ENCODE measurements at regions not wholly inside any gene's neighbourhood (a gene's known extent, or its start where the extent isn't known, plus 50 kb on each side); places are given as distances from the start of the nearest gene placed in this dataset.

DNA sequence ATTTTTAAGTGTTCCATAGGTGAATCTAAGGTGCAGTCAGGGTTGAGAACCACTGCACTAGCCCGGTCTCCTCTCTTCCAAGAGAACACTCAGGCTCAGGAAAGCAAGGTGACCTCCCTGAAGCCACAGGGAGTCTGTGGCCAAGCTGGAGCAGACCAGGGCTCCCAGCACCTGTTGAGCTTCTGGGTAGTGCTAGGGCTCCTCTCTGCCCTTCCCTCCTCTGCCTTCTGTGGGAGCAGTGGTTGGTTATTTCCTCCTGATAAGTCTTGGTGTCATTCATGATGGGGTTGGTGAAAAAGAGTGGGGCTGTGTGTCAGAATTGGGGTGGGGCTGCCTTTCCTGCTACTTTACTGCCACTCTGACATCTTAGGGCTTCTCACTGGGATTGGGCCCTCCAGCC, 163.1 kb upstream of the UMPS start:
- POLR2A ChIA-PET: no interaction called here
- Histone ChIP-seq H3K27ac (ENCODE audit: low read length) (no peak overlapping the region), H3K4me3 (ENCODE audit: low read depth in 2 of 2, low read length in 2 of 2) (no peak overlapping the region), H3K27me3 (ENCODE audit: control insufficient read depth, insufficient read depth, low read length) (peaks cover 33% of the 10 kb centered on the region), H3K36me3 (ENCODE audit: control insufficient read depth, insufficient read depth, low read length) (no peaks in the 10 kb centered on the region), H3K4me1 (ENCODE audit: control insufficient read depth, insufficient read depth, low read length) (no peaks in the 10 kb centered on the region), H3K9me3 (ENCODE audit: control insufficient read depth, insufficient read depth, low read depth, low read length) (no peaks in the 10 kb centered on the region)
- ATAC-seq (no peak), DNase-seq (ENCODE audit: low read depth, low spot score) (no peak)
- TF ChIP-seq, protein P1, sequence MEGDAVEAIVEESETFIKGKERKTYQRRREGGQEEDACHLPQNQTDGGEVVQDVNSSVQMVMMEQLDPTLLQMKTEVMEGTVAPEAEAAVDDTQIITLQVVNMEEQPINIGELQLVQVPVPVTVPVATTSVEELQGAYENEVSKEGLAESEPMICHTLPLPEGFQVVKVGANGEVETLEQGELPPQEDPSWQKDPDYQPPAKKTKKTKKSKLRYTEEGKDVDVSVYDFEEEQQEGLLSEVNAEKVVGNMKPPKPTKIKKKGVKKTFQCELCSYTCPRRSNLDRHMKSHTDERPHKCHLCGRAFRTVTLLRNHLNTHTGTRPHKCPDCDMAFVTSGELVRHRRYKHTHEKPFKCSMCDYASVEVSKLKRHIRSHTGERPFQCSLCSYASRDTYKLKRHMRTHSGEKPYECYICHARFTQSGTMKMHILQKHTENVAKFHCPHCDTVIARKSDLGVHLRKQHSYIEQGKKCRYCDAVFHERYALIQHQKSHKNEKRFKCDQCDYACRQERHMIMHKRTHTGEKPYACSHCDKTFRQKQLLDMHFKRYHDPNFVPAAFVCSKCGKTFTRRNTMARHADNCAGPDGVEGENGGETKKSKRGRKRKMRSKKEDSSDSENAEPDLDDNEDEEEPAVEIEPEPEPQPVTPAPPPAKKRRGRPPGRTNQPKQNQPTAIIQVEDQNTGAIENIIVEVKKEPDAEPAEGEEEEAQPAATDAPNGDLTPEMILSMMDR (IDR thresholded peaks at IDR 0.05): no peak
- no peak for TF ChIP-seq TCF7L2 (IDR thresholded peaks at IDR 0.05; ENCODE audit: low read depth, low read length)
- TF ChIP-seq POLR2AphosphoS5 (IDR thresholded peaks at IDR 0.05; ENCODE audit: low read depth, low read length): no peak
- CTCF ChIA-PET: no interaction called here
- intact Hi-C loops (cut with micrococcal nuclease; ENCODE audit: unreplicated experiment): loop anchor here (10.0 kb wide), 1 partner anchor 338 kb away; no protein-coding TSS in a partner anchor
- in situ Hi-C loops (cut with HindIII; ENCODE audit: low pct_unique_long_range_greater_than_20kb, low sequenced_read_pairs): no loop called here
- BruUV-seq (replicated peaks): no TSS peak

DNA sequence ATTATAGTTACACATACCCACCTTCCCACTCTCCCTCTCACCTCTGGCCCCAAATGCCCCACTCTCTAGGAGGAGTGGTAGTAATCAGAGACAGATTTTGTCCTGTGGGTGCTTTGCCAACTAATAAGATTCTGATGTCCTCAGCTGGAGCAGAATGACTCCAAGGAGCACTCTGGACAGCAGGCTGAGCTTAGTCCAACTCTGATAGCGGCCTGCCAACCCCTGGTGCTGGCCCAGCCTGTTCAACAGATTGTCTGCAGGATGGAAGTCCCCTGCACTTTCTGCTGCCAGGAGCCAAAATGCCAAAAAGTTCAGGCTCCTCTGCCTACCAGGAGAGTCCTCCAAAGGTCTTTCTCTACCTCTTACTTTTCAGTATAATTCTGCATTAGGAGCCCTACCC, 160.5 kb upstream of the UMPS start:
- no peaks in the 10 kb centered on the region for H3K9me3 ChIP-seq (ENCODE audit: control insufficient read depth, insufficient read depth, low read depth, low read length)
- POLR2A ChIA-PET: interaction anchor here (0.7 kb wide), 1 partner anchor 161 kb away, joined by 3 read pairs; the partner anchor contains the start of gene UMPS
- DNase-seq (ENCODE audit: low read depth, low spot score) (no peak), ATAC-seq (no peak)
- no peak overlapping the region for H3K4me3 ChIP-seq (ENCODE audit: low read depth in 2 of 2, low read length in 2 of 2)
- in situ Hi-C loops (cut with HindIII; ENCODE audit: low pct_unique_long_range_greater_than_20kb, low sequenced_read_pairs): no loop called here
- intact Hi-C loops (cut with micrococcal nuclease; ENCODE audit: unreplicated experiment): loop anchor here (10.0 kb wide), 1 partner anchor 335 kb away; no protein-coding TSS in a partner anchor
- no peak overlapping the region for H3K27ac ChIP-seq (ENCODE audit: low read length)
- H3K4me1 ChIP-seq (ENCODE audit: control insufficient read depth, insufficient read depth, low read length): no peaks in the 10 kb centered on the region
- peaks cover 27% of the 10 kb centered on the region for H3K27me3 ChIP-seq (ENCODE audit: control insufficient read depth, insufficient read depth, low read length)
- no peaks in the 10 kb centered on the region for H3K36me3 ChIP-seq (ENCODE audit: control insufficient read depth, insufficient read depth, low read length)
- CTCF ChIA-PET: interaction anchor here (0.6 kb wide), 1 partner anchor 26 kb away, joined by 3 read pairs; no protein-coding TSS in a partner anchor
- TF ChIP-seq POLR2AphosphoS5 (IDR thresholded peaks at IDR 0.05; ENCODE audit: low read depth, low read length) (no peak), SIN3A (IDR thresholded peaks at IDR 0.05; ENCODE audit: borderline replicate concordance, insufficient read depth, low read depth, low read length) (no peak), TCF7L2 (IDR thresholded peaks at IDR 0.05; ENCODE audit: low read depth, low read length) (no peak)
- TF ChIP-seq, protein P2, sequence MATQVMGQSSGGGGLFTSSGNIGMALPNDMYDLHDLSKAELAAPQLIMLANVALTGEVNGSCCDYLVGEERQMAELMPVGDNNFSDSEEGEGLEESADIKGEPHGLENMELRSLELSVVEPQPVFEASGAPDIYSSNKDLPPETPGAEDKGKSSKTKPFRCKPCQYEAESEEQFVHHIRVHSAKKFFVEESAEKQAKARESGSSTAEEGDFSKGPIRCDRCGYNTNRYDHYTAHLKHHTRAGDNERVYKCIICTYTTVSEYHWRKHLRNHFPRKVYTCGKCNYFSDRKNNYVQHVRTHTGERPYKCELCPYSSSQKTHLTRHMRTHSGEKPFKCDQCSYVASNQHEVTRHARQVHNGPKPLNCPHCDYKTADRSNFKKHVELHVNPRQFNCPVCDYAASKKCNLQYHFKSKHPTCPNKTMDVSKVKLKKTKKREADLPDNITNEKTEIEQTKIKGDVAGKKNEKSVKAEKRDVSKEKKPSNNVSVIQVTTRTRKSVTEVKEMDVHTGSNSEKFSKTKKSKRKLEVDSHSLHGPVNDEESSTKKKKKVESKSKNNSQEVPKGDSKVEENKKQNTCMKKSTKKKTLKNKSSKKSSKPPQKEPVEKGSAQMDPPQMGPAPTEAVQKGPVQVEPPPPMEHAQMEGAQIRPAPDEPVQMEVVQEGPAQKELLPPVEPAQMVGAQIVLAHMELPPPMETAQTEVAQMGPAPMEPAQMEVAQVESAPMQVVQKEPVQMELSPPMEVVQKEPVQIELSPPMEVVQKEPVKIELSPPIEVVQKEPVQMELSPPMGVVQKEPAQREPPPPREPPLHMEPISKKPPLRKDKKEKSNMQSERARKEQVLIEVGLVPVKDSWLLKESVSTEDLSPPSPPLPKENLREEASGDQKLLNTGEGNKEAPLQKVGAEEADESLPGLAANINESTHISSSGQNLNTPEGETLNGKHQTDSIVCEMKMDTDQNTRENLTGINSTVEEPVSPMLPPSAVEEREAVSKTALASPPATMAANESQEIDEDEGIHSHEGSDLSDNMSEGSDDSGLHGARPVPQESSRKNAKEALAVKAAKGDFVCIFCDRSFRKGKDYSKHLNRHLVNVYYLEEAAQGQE (IDR thresholded peaks at IDR 0.05; ENCODE audit: insufficient read depth in 1 of 2, low read depth in 2 of 2, low read length in 1 of 2): no peak
- TF ChIP-seq, protein P1 (IDR thresholded peaks at IDR 0.05): no peak
- BruUV-seq (replicated peaks): no TSS peak
